A673 (cell line): ENCODE measurements at regions not wholly inside any gene's neighbourhood (a gene's known extent, or its start where the extent isn't known, plus 50 kb on each side); places are given as distances from the start of the nearest gene placed in this dataset.

Source experiments
- EZH2 ChIP-seq: fragments of 200-600 bp; sonication (generic); IDR thresholded peaks from 2 replicates; pipeline ENCODE4 v1.6.1; 2017; ENCODE audit warnings: borderline replicate concordance, low read depth, mild to moderate bottlenecking, mixed read lengths, antibody characterized with exemption, low read length; ENCODE audit not compliant: poor library complexity, severe bottlenecking
- TF ChIP-seq, protein P1 (sequence below): fragments of 300-800, 200-600 bp; sonication (generic); conservative IDR thresholded peaks from 2 replicates; pipeline ENCODE4 v1.5.1; 2017; ENCODE audit warnings: low read depth, mild to moderate bottlenecking, antibody characterized with exemption, low read length, moderate library complexity, mixed read lengths

DNA sequence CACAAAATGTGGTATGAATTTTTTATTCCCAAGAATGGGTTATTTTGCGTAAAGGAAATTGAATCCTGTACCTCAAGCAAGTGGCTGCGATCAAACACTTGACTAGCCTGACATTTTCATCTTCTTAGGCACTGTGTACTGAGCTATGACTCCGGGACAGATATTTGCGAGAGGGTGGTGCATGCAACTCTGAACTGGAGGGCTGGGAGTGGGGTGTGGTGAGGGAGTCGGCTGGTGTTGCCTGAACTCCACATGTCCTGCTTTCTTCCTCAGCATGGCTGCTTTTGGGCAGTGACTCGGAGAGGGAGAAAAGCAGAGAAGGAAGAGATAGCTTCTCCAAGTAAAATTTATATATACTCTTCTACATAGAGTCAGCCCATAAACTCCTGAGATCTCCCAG, 68.5 kb upstream of the GATB start:
- no peak for TF ChIP-seq EZH2
- TF ChIP-seq, protein P1, sequence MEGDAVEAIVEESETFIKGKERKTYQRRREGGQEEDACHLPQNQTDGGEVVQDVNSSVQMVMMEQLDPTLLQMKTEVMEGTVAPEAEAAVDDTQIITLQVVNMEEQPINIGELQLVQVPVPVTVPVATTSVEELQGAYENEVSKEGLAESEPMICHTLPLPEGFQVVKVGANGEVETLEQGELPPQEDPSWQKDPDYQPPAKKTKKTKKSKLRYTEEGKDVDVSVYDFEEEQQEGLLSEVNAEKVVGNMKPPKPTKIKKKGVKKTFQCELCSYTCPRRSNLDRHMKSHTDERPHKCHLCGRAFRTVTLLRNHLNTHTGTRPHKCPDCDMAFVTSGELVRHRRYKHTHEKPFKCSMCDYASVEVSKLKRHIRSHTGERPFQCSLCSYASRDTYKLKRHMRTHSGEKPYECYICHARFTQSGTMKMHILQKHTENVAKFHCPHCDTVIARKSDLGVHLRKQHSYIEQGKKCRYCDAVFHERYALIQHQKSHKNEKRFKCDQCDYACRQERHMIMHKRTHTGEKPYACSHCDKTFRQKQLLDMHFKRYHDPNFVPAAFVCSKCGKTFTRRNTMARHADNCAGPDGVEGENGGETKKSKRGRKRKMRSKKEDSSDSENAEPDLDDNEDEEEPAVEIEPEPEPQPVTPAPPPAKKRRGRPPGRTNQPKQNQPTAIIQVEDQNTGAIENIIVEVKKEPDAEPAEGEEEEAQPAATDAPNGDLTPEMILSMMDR = no peak
